ENCODE measurements at regions not wholly inside any gene's neighbourhood (a gene's known extent, or its start where the extent isn't known, plus 50 kb on each side); places are given as distances from the start of the nearest gene placed in this dataset.
A peak's percentile ranks its signal among the peaks of the same experiment; 100 is the strongest.

DNA sequence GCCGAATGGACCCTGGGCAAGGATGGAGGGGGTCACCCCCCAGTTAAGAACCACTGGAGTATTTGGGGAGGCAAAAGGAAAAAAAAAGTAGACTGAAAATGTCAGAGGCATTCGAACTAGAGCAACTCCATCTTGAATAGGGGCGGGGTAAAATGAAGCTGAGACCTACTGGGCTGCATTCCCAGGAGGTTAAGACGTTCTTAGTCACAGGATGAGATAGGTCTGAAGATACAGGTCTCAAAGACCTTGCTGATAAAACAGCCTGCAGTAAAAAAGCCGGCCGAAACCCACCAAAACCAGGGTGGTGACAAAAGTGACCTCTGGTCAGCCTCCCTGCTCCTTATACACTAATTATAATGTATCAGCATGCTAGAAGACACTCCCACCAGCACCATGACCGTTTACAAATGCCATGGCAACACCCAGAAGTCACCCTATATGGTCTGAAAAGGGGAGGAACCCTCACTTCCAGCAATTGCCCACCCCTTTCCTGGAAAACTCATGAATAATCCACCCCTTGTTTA, 70.4 kb upstream of the KCNG1 start:
- Histone ChIP-seq H3K4me3 (no peak overlapping the region), H3K4me1 (ENCODE audit: low read depth) (peaks cover 16% of the 10 kb centered on the region), H3K27me3 (no peaks in the 10 kb centered on the region), H3K27ac (no peak overlapping the region), H3K36me3 (no peaks in the 10 kb centered on the region), H3K9me3 (ENCODE audit: low read depth) (no peaks in the 10 kb centered on the region)
- no peak for TF ChIP-seq CTCF (IDR thresholded peaks at IDR 0.05; ENCODE audit: low read depth, low read length)
- DNase-seq (ENCODE audit: low read depth in 1 of 2, low spot score in 1 of 2), result no peak

DNA sequence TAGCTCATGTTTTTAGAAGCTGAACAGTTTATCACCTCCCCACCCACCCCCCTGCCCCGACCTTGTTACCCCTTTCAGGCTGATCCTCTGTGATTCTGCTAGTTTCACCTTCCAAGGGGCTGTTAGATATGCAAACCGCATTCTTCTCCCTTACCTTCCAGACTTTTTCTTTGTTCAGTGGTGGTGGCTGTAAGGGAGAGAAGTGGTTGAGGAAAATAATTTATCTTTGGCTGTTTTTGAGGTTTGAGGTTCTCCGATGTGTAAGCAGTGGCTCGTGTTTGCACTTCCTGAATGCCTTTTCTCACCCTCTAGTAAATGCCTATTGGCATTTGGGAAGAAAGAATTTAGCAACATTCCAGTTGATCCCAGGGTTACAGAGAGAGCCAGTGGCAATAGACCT, 69.4 kb upstream of the KCNG1 start:
- Histone ChIP-seq H3K27ac (peak overlapping the region; percentile 39), H3K4me1 (ENCODE audit: low read depth) (peaks cover 16% of the 10 kb centered on the region), H3K27me3 (no peaks in the 10 kb centered on the region), H3K36me3 (no peaks in the 10 kb centered on the region), H3K4me3 (no peak overlapping the region), H3K9me3 (ENCODE audit: low read depth) (no peaks in the 10 kb centered on the region)
- TF ChIP-seq CTCF (IDR thresholded peaks at IDR 0.05; ENCODE audit: low read depth, low read length), result no peak
- peak in 1 of 2 donors; percentile 47 for DNase-seq (ENCODE audit: low read depth in 1 of 2, low spot score in 1 of 2)

- peak in 1 of 2 donors; percentile 40 for DNase-seq (ENCODE audit: low read depth in 1 of 2, low spot score in 1 of 2)
- no peaks in the 10 kb centered on the region for H3K9me3 ChIP-seq (ENCODE audit: low read depth)
- no peak for TF ChIP-seq CTCF (IDR thresholded peaks at IDR 0.05; ENCODE audit: low read depth, low read length)
Measured at GRCh38 chr20:51091406-51092195, 68.7 kb upstream of the KCNG1 start.

GRCh38 chr20:51089840-51090239, 66.9 kb upstream of the KCNG1 start:
- H3K27ac ChIP-seq, result no peak overlapping the region
- TF ChIP-seq CTCF (IDR thresholded peaks at IDR 0.05; ENCODE audit: low read depth, low read length), result no peak
- H3K9me3 ChIP-seq (ENCODE audit: low read depth), result no peaks in the 10 kb centered on the region
- H3K36me3 ChIP-seq, result no peaks in the 10 kb centered on the region
- DNase-seq (ENCODE audit: low read depth in 1 of 2, low spot score in 1 of 2), result no peak
- H3K4me1 ChIP-seq (ENCODE audit: low read depth), result peaks cover 21% of the 10 kb centered on the region
- H3K27me3 ChIP-seq, result no peaks in the 10 kb centered on the region
- no peak overlapping the region for H3K4me3 ChIP-seq

More at GRCh38 chr20:51091406-51092195, 68.7 kb upstream of the KCNG1 start:
- H3K36me3 ChIP-seq, result no peaks in the 10 kb centered on the region
- H3K27ac ChIP-seq, result peak overlapping the region; percentile 39
- H3K27me3 ChIP-seq, result no peaks in the 10 kb centered on the region
- H3K4me3 ChIP-seq, result no peak overlapping the region
- peaks cover 21% of the 10 kb centered on the region for H3K4me1 ChIP-seq (ENCODE audit: low read depth)

DNA sequence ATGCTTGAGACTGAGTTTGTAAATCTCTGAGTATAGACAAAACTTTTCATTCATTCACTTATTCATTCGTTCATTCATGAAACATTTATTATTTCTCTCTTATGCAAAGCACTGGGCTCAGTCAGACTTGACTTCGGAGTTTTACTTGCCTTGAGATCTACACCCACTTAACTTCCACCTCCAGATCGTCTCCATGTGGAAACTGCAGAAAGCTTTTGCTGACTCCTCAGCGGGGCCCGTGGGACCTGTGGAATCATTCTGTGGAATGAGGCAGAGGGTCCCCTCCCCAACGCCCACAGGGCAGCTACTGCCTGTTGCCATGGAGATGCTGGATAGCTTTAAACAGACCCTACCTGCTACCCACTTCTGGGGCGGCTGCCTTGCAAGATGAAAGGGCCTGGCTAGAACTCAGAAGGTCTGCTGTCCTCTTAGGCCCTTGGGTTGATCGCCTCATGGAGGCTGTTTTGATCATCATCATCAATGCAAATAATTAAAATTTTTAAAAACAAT, 66.4 kb upstream of the KCNG1 start:
- no peaks in the 10 kb centered on the region for H3K36me3 ChIP-seq
- H3K4me1 ChIP-seq (ENCODE audit: low read depth), result peaks cover 21% of the 10 kb centered on the region
- no peak overlapping the region for H3K27ac ChIP-seq
- no peaks in the 10 kb centered on the region for H3K9me3 ChIP-seq (ENCODE audit: low read depth)
- no peak for TF ChIP-seq CTCF (IDR thresholded peaks at IDR 0.05; ENCODE audit: low read depth, low read length)
- H3K4me3 ChIP-seq, result no peak overlapping the region
- no peaks in the 10 kb centered on the region for H3K27me3 ChIP-seq
- DNase-seq (ENCODE audit: low read depth in 1 of 2, low spot score in 1 of 2), result no peak
